HTR-8/SVneo (cell line): ENCODE measurements at regions not wholly inside any gene's neighbourhood (a gene's known extent, or its start where the extent isn't known, plus 50 kb on each side); places are given as distances from the start of the nearest gene placed in this dataset.
"Not testable (repeated sequence)": the region's sequence is repeated elsewhere in the genome, so short reads cannot be mapped to it uniquely, and the experiment has no call there.

ENCODE experiments used
- DNase-seq: peaks from one replicate; pipeline ENCODE4 v3.0.0; 2011; ENCODE audit warnings: low spot score, mixed read lengths; ENCODE audit not compliant: insufficient read length
- FAIRE-seq: peaks from 2 replicates; lab custom pipeline; 2011; peaks lifted over from hg19 to GRCh38; lab: Jason Lieb, UNC

DNA sequence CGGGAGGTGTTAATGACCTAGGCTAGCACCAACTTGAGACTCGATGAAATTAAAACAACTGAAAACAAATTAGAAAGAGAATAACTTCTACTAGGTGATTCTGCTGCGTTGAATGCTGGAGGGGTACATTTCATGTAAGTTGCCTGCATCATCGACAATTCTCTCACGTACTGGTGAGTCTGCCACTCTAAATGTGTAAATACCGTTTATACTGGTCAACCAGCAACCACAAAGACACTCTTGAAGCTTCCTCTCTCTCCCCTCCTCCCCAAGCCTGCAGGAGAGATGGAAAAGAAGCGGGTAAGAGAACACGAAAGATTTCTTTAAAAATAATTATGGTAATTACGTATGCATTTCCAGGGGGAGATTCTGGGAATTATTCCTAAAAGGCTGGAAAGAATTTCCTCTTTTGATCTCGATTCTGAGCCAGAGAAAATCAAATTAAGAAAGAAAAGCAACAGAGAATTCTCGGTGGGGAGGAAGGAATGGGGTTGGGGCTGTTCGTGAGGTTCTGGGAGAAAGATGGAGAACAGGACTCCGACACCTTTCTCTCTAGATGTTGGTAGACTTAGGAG is 68.6 kb upstream of the MRTFB start:
- FAIRE-seq = no peak

DNA sequence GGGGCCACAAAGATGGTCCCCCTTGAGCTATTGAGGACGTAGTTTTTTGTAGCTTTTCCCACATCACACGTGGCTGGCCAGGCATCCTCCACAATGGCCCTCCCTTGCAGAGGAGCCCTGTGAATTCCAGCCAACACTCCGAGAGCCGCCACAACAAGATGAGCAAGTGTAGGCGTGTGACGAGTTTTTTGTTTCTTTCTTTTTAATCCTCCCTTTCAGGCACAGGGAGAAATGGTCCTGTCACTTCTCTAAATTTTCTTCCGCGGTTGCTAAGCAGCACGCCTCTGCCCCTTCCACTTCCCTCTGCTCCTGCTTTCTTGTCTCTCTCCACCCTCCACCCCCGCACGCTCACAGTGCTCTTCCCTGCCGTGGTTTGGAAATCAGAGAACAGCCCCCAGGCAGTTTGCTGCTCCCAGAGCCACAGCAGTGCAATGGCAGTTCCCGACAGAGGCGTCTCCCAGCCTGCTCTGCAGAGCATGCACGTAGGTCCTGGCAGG is 68.0 kb upstream of the MRTFB start:
- FAIRE-seq (peak; percentile 4), DNase-seq (peak; percentile 53)

More for the DNA sequence above, 68.6 kb upstream of the MRTFB start:
- DNase-seq = no peak

- DNase-seq (no peak), FAIRE-seq (no peak)
Observed at GRCh38 chr16:14004031-14004728, 66.9 kb upstream of the MRTFB start.

DNA sequence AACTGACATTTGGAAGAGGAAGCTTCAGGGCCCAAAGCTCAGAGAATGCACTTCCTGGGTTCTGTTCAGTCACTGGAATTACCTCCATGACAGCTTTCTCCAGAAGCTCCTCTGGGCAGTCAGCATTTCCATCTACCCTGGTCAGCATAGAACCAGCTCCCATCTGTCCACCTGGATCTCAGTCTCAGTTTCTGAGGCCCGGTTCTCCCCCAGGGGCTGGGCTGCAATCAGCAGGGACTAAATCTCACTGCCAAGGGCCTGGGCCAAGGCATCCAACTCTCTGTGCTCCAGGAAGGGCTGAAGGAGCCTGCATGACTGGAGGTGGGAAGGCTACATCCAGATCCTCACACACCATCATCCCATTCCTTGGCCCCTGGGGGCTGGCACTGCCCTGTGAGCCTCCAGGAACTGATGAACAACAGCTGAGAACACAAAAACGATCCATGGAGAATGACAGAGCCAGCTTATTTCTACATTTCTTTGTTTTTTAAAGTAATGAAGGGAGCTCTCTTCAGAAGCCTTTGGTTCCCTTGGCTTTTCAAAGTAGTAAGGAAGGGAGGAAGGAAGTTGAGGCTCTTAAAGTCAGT is 66.3 kb upstream of the MRTFB start:
- no peak for DNase-seq
- FAIRE-seq = no peak

DNA sequence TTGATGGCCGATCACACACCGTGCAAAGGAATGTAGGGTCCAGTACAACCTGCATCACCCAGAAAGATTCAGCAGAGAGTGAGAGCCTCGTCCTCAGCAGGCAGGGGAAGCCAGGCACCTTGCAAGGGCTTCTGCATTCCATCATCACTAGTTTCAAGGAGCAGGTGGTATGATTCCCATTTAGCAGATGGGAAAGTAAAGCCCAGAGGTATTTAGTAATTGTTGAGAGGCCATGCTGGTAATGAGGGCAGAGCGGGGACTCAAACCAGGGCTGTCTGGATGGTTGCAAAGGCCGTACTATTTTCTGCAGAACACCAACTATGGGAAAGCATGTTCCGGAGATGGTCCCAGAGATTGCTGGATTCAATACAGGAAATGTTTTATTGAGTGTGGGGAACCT is 65.8 kb upstream of the MRTFB start:
- DNase-seq = no peak
- no peak for FAIRE-seq

DNA sequence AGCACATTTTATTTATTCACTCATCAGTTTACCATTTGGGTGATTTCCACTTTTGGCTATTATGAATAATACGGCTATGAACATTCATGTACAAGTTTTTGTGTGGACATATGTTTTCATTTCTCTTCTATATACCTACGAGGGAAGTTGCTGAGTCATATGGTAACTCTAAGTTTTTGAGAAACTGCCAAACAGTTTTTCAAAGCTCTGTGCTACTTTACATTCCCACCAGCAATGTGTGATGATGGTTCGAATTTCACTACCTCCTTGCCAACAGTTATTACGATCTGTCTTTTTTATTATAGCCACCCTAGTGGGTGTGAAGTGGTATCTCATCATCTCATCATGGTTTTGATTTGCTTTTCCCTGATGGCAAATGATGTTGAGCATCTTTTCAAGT is 63.7 kb upstream of the MRTFB start:
- DNase-seq = no peak
- no peak for FAIRE-seq

- DNase-seq (no peak), FAIRE-seq (no peak)
Observed at GRCh38 chr16:14011001-14011400, 60.1 kb upstream of the MRTFB start.

GRCh38 chr16:14011846-14012245 is 59.3 kb upstream of the MRTFB start:
- no peak for FAIRE-seq
- no peak for DNase-seq

DNA sequence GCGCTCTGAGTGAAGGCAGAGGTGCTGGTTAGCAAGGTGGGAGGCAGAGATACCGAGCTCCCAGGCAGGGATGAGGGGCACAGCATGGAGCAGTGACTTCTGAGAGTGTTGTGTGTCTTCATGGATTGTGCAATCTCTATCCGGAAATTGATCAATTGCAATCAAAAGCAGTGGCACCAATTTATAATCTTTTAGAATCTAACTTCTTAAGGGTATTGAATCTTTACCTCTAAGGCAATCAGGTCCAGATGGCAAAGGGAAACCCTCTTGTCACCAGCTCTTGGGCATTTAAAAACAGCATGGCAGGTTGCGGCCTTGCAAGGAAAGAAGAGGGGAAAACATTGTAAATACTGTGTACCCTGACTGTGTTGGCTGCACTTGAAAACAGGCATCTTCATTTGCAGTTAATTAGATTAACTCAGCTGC is 58.0 kb upstream of the MRTFB start:
- DNase-seq = no peak
- no peak for FAIRE-seq

DNA sequence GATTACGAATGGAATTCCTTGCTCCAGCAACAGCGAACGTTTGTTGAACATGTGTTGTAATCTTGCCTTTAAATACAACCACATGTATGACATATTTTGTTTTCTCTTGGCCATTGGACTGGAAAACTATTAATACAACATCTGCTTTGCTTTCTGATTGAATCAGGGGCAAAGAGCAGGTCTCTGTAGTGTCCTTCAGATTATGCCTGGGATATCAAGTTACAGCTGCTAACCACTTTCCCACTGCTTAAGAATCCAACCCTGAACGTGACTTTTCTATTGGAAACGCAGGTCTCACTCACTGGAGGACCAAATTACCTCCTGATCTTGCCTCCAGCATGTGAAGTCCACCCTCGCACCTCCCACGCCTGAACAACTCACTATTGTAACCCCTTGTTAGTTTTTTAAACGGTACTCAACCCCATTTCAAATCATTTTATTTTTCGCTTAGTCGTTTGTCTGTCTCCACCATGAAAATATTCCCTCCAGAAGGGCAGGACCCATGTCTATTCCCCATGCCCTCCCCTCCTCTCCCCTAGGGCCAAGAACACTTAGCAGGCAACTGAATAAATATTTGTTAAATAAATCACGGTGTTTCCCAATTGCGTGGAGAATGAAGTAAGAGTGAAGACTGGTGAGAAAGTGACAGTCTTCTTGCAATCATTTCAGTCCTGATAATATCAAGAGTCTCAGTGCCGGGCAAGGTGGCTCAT is 57.4 kb upstream of the MRTFB start:
- FAIRE-seq (peak; percentile 49), DNase-seq (peak; percentile 61)

- no peak for FAIRE-seq
Observed at GRCh38 chr16:14014284-14014625, 56.9 kb upstream of the MRTFB start.

GRCh38 chr16:14015033-14015432 is 56.1 kb upstream of the MRTFB start:
- DNase-seq (no peak), FAIRE-seq (no peak)

More at GRCh38 chr16:14014284-14014625, 56.9 kb upstream of the MRTFB start:
- DNase-seq = no peak

DNA sequence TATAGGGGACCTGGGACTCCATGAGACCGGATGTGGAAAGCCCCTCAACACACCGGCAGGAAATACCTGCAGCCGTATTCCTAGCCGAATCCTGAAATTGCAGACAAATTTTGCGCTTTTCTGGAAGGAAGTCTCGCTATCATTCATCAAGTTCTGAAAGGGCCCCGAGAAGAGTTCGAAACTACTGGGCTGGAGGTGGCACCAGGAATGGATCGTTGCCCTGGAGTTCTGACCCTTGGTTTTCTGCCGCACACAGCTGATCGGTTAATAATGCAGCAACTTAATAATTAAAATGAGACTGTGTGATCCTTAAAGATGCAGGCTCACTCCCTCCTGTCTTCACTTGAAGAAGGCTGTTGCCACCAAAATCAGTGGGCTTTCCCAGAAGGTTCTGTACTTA is 55.7 kb upstream of the MRTFB start:
- FAIRE-seq (no peak), DNase-seq (no peak)

GRCh38 chr16:14015948-14016347 is 55.2 kb upstream of the MRTFB start:
- FAIRE-seq = no peak

DNA sequence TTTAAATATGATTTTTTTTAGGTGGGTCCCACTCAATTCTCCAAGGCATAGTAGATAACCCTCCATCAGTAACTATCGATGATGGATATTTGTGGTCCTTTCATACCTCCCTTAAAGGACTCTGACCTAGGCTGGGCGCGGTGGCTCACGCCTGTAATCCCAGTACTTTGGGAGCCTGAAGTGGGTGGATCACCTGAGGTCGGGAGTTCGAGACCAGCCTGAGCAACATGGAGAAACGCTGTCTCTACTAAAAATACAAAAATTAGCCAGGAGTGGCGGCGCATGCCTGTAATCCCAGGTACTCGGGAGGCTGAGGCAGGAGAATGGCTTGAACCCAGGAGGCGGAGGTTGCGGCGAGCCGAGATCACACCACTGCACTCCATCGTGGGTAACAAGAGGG is 54.8 kb upstream of the MRTFB start:
- FAIRE-seq = not testable (repeated sequence)

More at GRCh38 chr16:14015948-14016347, 55.2 kb upstream of the MRTFB start:
- DNase-seq = no peak

GRCh38 chr16:14017886-14018285 is 53.2 kb upstream of the MRTFB start:
- FAIRE-seq = no peak

More for the DNA sequence above, 54.8 kb upstream of the MRTFB start:
- DNase-seq = not testable (repeated sequence)

DNA sequence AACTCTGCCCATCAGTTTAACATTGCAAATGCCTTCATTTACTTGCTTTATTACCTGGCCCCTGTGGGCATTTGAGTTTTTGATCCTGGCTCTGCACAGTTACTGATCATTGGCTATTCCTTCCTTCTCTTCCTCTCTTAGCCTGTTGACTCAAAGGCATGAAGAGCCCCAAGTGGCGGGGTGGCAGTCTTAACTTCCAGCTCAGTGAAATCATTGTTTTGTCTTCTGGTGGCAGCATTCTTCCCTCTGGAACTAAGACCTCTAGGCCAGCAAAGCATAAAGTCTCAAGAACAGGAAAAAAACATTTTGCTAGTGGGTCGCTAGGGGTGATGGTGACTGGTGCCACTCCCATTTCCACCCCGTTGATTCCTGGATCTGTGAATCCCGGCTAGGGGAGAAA is 52.3 kb upstream of the MRTFB start:
- FAIRE-seq (no peak), DNase-seq (no peak)

More at GRCh38 chr16:14017886-14018285, 53.2 kb upstream of the MRTFB start:
- no peak for DNase-seq

DNA sequence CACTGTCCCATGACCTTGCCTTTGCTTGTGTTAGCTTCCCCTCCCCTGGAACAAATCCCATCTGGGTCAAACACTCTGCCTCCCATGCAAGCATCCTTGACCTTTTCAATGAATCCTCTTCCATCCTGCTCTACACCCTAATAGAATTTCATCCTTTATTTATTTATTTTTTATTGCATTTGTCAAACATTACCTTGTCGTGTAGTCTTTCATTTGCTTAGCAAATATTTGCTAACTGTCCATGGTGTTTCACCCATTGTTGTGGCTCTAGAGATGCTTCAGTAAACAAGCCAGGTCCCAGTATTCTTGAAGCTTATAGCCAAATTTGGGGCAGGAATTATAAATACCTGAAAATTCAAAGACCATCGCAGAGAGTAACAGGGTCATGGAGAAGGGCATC is 51.0 kb upstream of the MRTFB start:
- DNase-seq = no peak
- no peak for FAIRE-seq
